ENCODE measurements at regions not wholly inside any gene's neighbourhood (a gene's known extent, or its start where the extent isn't known, plus 50 kb on each side); places are given as distances from the start of the nearest gene placed in this dataset.

- TF ChIP-seq, protein P1, sequence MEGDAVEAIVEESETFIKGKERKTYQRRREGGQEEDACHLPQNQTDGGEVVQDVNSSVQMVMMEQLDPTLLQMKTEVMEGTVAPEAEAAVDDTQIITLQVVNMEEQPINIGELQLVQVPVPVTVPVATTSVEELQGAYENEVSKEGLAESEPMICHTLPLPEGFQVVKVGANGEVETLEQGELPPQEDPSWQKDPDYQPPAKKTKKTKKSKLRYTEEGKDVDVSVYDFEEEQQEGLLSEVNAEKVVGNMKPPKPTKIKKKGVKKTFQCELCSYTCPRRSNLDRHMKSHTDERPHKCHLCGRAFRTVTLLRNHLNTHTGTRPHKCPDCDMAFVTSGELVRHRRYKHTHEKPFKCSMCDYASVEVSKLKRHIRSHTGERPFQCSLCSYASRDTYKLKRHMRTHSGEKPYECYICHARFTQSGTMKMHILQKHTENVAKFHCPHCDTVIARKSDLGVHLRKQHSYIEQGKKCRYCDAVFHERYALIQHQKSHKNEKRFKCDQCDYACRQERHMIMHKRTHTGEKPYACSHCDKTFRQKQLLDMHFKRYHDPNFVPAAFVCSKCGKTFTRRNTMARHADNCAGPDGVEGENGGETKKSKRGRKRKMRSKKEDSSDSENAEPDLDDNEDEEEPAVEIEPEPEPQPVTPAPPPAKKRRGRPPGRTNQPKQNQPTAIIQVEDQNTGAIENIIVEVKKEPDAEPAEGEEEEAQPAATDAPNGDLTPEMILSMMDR (IDR thresholded peaks at IDR 0.05; ENCODE audit: insufficient read depth, low read length) = no peak
- TF ChIP-seq POLR2AphosphoS5 (IDR thresholded peaks at IDR 0.05; ENCODE audit: low read depth) = no peak
These were observed 109.8 kb upstream of the SIX2 start for GRCh38 chr2:45119038-45119437.
